Peyer's patch (tissue), 4 donors: ENCODE measurements at regions not wholly inside any gene's neighbourhood (a gene's known extent, or its start where the extent isn't known, plus 50 kb on each side); places are given as distances from the start of the nearest gene placed in this dataset.

Experiments
- DNase-seq, 3 donors: peaks; one replicate each; pipeline ENCODE4 v3.0.0-alpha.2; 2017 to 2019
- H3K27ac ChIP-seq, 4 donors: fragments of 200-600 bp; sonication (generic); one replicate each; pipeline ENCODE4 v1.5.1; 2016 to 2019
- H3K27me3 ChIP-seq, 2 donors: fragments of 200-600 bp; sonication (generic); one replicate each; pipeline ENCODE4 v1.5.1; 2019
- H3K36me3 ChIP-seq, 3 donors: fragments of 200-600 bp; sonication (generic); one replicate each; pipeline ENCODE4 v1.5.1; 2016 to 2019
- H3K4me1 ChIP-seq, 4 donors: fragments of 200-600 bp; sonication (generic); one replicate each; pipeline ENCODE4 v1.5.1; 2016 to 2019
- H3K4me3 ChIP-seq, 4 donors: fragments of 200-600 bp; sonication (generic); 1 replicate in 3 of 4; 2 replicates in 1 of 4; pipeline ENCODE4 v1.5.1; 2016 to 2019; ENCODE audit warnings: mild to moderate bottlenecking in 1 of 4
- H3K9me3 ChIP-seq, 4 donors: fragments of 200-600 bp; sonication (generic); one replicate each; pipeline ENCODE4 v1.5.1; 2016 to 2019; ENCODE audit warnings: mild to moderate bottlenecking in 1 of 4
- CTCF ChIP-seq, 6 experiments: fragments of 450-650 bp in 4 of 6; fragments of 200-600 bp in 2 of 6; sonication (generic) in 1 of 6; IDR thresholded peaks; one replicate each; pipeline ENCODE4 v1.5.1; 2017 to 2019; ENCODE audit warnings: antibody characterized with exemption in 6 of 6, mild to moderate bottlenecking in 3 of 6, moderate library complexity in 1 of 6
- POLR2A ChIP-seq, 2 donors: fragments of 450-650 bp; IDR thresholded peaks; one replicate each; pipeline ENCODE4 v1.5.1; 2017; ENCODE audit warnings: antibody characterized with exemption in 2 of 2, mild to moderate bottlenecking in 2 of 2, moderate library complexity in 2 of 2

DNA sequence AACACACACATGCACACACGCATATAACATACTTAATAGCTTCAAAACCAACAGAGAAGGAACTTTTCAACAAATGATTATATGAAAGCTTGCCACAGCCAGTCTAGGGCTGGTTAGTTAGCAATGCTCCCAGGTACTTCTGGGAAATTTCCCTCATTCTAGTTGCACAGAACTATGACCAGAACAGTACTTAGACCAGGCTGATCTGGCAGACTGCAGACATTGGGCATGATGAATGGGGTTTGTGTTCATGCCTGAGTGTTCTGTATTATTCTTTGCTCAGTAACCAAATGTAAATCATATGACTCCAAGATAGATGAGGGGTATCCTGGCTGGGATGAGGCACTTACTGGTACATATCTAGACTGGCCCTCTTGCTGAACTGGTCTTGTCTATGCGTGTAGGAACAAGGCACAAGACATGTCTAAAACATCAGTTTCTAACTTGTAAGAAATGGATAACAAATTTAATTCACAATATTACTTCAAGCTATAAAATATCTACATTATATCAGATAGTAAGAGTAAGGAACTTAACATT lies 50.3 kb upstream of the GEMIN8 start:
- Histone ChIP-seq H3K27ac (no peak overlapping the region), H3K9me3 (no peaks in the 10 kb centered on the region), H3K4me3 (no peak overlapping the region), H3K36me3 (no peaks in the 10 kb centered on the region), H3K27me3 (no peaks in the 10 kb centered on the region), H3K4me1 (no peaks in the 10 kb centered on the region)
- no peak for DNase-seq
- TF ChIP-seq POLR2A (IDR thresholded peaks at IDR 0.05) (no peak), CTCF (IDR thresholded peaks at IDR 0.05) (no peak)
